Erythroblast (primary cell): ENCODE measurements at regions not wholly inside any gene's neighbourhood (a gene's known extent, or its start where the extent isn't known, plus 50 kb on each side); places are given as distances from the start of the nearest gene placed in this dataset.

ENCODE experiments used
- GATA1 ChIP-seq: IDR thresholded peaks from 2 replicates; pipeline ENCODE4 v1.6.1; 2011; ENCODE audit warnings: low read depth, mild to moderate bottlenecking, control low read depth, low read length, moderate library complexity
- POLR2A ChIP-seq: IDR thresholded peaks from 2 replicates; pipeline ENCODE4 v1.6.1; 2011; ENCODE audit warnings: mild to moderate bottlenecking, low read length

- TF ChIP-seq POLR2A (no peak), GATA1 (no peak)
These were observed 66.8 kb upstream of the UCN3 start for GRCh38 chr10:5297996-5298395.
